Stimulated activated naive CD8-positive, alpha-beta T cell treated with anti-CD3 and anti-CD28 coated beads, Interleukin-15, Interleukin-2, amounts not matched to agents 100 ng/mL and 50 ng/mL, for 24 hours (primary cell): ENCODE measurements at regions not wholly inside any gene's neighbourhood (a gene's known extent, or its start where the extent isn't known, plus 50 kb on each side); places are given as distances from the start of the nearest gene placed in this dataset.
"Not testable (repeated sequence)": the region's sequence is repeated elsewhere in the genome, so short reads cannot be mapped to it uniquely, and the experiment has no call there.

Source experiments
- H3K27ac Mint-ChIP-seq: one replicate; pipeline ENCODE4 v1.8.0; 2021; ENCODE audit warnings: mild to moderate bottlenecking, mixed read lengths
- H3K27me3 Mint-ChIP-seq: one replicate; pipeline ENCODE4 v1.8.0; 2021; ENCODE audit warnings: mixed read lengths
- H3K36me3 Mint-ChIP-seq: one replicate; pipeline ENCODE4 v1.8.0; 2021; ENCODE audit warnings: low read depth, mixed read lengths
- H3K4me1 Mint-ChIP-seq: one replicate; pipeline ENCODE4 v1.8.0; 2021; ENCODE audit warnings: low read depth, mixed read lengths
- H3K4me3 Mint-ChIP-seq: one replicate; pipeline ENCODE4 v1.8.0; 2021; ENCODE audit warnings: mild to moderate bottlenecking, mixed read lengths
- H3K9me3 Mint-ChIP-seq: one replicate; pipeline ENCODE4 v1.8.0; 2021; ENCODE audit warnings: mixed read lengths

DNA sequence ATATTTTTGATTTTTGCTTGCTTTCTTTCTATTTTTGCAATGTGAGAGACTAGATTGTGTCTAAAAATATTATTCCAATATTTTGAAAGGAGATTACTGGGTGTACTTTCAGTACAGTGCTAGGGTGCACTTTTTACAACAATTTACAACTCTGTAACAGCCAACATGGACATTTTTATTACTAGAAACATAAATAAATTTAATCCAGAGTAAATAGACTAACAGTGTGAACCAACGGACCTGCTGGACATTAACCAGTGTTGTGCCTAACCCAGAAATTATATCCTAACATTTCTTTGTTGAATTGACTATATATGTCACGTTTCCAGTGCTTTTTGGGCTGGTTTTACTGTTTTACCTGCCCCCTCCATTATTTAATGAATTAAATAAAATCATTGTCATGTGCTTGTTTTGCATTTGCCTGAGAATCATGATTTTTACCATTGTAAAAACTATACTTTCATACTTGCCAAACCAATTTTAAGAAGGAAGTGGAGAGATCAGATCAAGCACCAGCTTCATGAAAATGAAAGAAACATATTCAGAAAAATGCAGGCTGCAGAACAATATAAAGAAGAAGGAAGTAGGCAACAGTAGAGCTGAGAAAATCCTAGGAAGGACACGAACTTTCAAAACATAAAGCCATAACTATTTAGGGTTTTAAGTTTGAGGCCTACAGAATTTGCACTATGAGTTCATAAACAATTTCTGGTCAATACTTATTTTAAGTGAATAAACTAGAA lies 400.8 kb upstream of the PIK3R1 start:
- peaks cover under 1% of the 10 kb centered on the region for H3K9me3 Mint-ChIP-seq
- H3K27me3 Mint-ChIP-seq = no peaks in the 10 kb centered on the region
- H3K4me1 Mint-ChIP-seq = no peaks in the 10 kb centered on the region
- H3K27ac Mint-ChIP-seq = no peak overlapping the region
- H3K4me3 Mint-ChIP-seq = no peak overlapping the region
- H3K36me3 Mint-ChIP-seq = no peaks in the 10 kb centered on the region

DNA sequence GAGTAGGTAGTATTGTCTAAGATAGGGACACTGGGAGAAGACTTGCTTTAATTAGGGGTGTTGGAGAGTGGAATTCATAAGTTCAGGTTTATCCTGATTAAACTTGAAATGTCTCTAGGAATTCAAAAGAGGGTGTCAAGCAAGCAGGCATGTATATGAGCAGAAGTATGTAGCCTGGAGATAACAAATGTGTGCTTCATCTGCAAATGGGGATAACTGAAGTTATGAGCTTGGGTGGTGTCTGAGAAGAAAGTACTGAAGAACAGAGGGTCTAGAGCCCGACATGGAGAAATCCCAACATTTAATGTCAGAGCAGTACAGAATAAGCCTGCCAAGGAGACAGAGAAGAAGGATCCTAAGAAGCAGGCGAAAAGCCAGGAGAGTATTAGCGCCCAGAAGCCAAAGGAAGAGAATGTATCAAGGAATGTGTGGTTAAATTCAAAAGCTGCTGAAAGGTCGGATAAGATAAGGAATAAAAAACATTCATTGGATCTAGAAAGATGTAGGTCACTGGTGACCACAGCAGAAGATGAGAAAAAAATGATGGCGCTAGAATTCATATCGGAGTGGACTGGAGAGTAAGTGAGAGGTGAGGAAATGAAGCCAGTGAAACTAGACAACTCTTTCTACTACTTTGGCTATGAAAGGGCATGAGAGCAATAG lies 401.5 kb upstream of the PIK3R1 start:
- Mint-ChIP-seq H3K4me3 (no peak overlapping the region), H3K27me3 (no peaks in the 10 kb centered on the region), H3K9me3 (no peaks in the 10 kb centered on the region), H3K36me3 (no peaks in the 10 kb centered on the region), H3K4me1 (no peaks in the 10 kb centered on the region), H3K27ac (no peak overlapping the region)

DNA sequence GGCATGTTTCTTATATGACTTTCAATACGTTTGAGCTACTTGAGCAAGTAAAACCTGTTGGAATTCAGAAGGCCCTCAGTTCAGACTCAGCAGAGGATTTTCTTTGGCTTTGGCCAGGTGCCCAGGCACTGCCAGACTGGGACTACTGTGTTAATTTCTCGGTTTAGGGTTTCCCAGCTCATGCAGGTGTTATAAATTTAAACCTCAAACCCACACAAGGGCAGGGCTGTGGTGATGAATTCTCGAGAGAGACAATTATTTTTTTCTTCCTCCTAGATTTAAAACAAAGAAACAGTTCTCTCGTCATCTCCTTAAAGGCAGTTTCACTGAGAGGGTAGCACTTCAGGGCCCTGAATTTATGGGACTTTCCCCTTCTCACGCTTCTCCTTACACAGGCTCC lies 406.0 kb upstream of the PIK3R1 start:
- Mint-ChIP-seq H3K27me3 (no peaks in the 10 kb centered on the region), H3K27ac (no peak overlapping the region), H3K4me3 (no peak overlapping the region), H3K4me1 (peaks cover 7% of the 10 kb centered on the region), H3K9me3 (no peaks in the 10 kb centered on the region), H3K36me3 (no peaks in the 10 kb centered on the region)

DNA sequence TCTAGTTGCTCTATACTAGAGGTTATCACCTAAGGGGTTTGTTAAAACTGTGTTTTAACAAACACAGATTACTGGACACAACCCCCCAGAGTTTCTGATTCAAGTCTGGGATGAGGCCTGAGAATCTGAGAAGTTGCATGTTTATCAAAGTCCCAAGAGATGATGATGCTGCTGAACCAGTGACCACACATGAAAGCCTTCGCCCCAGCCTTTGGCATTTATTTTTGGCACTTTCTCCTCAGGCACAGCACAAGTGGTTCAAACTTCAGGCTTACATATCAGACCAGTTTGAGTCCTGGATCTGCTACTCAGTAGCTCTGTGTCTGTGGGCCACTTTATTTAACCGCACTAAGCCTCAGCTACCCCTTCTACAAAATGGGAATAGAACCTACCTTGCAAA lies 407.2 kb upstream of the PIK3R1 start:
- H3K27ac Mint-ChIP-seq = no peak overlapping the region
- no peak overlapping the region for H3K4me3 Mint-ChIP-seq
- H3K36me3 Mint-ChIP-seq = no peaks in the 10 kb centered on the region
- H3K27me3 Mint-ChIP-seq = no peaks in the 10 kb centered on the region
- H3K4me1 Mint-ChIP-seq = peaks cover 7% of the 10 kb centered on the region
- H3K9me3 Mint-ChIP-seq = no peaks in the 10 kb centered on the region

DNA sequence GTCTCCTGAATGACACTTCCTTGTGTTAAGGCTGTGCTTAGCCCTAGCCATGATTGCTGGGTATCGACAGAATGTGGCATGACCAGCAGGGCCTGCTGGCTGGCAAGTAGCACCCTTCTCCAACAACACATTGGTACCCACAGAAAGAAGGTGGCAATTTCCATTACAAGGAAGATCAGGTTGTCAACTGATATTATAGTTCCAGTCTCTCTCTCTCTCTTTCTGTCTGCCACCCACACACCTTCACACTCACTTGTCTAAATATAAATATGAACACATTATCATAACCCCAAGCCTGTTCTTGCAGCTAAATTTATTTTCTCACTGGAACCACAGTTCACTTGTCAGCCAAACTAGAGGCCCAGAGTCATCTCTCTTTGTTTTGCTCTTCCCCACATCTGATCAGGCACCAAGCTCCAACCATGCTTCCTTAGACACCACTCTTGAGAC lies 408.1 kb upstream of the PIK3R1 start:
- Mint-ChIP-seq H3K27me3 (no peaks in the 10 kb centered on the region), H3K36me3 (no peaks in the 10 kb centered on the region), H3K4me1 (peaks cover 7% of the 10 kb centered on the region), H3K9me3 (no peaks in the 10 kb centered on the region), H3K4me3 (no peak overlapping the region), H3K27ac (peak overlapping the region; percentile 29)

DNA sequence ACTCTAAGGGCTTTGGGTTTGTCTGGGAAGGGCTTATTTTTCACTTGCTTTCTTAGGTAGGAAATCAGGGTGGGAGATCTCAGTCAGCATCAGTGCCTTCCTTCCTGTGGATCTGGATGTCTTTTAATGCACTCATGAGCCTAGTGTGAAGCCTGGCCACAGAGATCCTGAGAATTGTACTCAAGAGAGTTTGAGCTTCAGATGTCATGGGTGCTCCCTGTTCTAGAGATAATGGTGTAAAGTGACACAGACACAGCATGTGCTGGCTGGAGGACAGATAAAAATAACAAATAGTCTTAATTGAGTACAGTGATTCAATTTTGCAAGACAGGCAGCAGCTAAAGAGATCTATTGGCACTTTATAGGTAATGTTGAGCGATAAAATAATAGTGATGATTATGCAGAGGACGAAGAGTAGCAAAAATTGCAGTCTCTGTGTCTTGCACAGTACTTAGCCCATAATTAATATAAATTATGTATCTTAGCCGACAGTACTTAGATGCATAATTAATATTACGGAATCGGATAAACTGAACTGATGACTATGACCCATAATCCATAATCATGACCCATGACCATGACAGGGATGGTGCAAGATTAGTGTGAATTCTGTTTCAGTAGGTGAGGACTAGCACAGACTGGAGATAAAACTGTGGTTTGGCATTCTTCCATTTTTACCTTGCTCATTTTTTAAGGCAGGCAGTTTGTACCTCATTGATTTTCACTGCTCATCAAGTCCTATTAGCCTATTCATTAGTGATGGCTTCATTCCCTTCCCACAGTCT lies 408.7 kb upstream of the PIK3R1 start:
- no peaks in the 10 kb centered on the region for H3K36me3 Mint-ChIP-seq
- no peak overlapping the region for H3K27ac Mint-ChIP-seq
- H3K4me1 Mint-ChIP-seq = peaks cover 7% of the 10 kb centered on the region
- no peak overlapping the region for H3K4me3 Mint-ChIP-seq
- no peaks in the 10 kb centered on the region for H3K9me3 Mint-ChIP-seq
- no peaks in the 10 kb centered on the region for H3K27me3 Mint-ChIP-seq

DNA sequence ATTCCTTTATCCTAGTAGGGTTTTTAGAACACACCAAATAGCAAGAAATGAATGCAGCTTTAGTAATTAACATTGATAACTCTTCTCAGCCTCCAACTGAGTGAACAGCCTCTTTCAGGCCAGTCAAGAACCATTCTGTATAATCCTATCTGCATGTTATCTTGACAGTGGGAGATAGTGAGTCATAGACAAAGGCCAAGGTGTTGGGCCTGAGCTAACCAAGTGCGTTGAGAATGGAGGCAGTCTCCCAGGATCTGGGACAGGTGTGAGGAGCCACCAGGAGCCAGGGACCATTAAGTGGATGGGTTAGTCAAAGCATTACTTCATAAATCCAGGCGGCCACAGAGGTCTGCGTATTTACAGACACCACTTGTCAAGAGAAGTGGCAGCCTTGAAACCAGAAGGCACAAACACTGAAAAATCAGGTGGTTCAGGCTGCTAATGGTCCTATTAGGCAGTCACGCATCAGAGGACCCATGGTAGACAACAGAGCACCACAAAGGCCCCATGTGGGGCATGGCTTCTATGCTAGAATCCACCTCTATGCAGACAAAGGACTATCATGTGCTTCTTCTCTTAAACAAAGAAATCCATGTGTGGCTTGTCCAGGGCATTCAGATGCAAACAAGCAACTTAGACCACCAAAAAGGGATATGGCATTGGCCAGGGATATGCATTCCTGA lies 409.7 kb upstream of the PIK3R1 start:
- Mint-ChIP-seq H3K9me3 (no peaks in the 10 kb centered on the region), H3K4me1 (peaks cover 7% of the 10 kb centered on the region), H3K4me3 (no peak overlapping the region), H3K27me3 (no peaks in the 10 kb centered on the region), H3K27ac (no peak overlapping the region), H3K36me3 (no peaks in the 10 kb centered on the region)

DNA sequence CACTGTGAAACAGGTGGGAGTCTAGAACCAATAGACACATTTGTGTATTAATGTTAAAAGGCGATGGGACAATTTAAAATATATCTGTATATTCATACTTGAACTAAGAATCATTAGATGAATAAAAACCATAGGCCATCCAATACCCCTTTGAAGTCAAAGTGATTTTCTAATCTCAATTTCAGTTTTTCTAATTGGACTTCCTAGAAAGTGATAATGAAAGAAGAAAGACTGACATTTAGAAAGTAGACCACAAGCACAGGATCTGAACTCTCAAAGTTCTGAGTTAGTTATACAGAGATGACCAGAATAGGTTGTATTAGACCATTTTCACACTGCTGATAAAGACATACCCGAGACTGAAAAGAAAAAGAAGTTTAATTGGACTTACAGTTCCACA lies 412.8 kb upstream of the PIK3R1 start:
- Mint-ChIP-seq H3K9me3 (peaks cover 6% of the 10 kb centered on the region), H3K4me1 (peaks cover 6% of the 10 kb centered on the region), H3K27ac (no peak overlapping the region), H3K27me3 (no peaks in the 10 kb centered on the region), H3K36me3 (no peaks in the 10 kb centered on the region), H3K4me3 (no peak overlapping the region)

DNA sequence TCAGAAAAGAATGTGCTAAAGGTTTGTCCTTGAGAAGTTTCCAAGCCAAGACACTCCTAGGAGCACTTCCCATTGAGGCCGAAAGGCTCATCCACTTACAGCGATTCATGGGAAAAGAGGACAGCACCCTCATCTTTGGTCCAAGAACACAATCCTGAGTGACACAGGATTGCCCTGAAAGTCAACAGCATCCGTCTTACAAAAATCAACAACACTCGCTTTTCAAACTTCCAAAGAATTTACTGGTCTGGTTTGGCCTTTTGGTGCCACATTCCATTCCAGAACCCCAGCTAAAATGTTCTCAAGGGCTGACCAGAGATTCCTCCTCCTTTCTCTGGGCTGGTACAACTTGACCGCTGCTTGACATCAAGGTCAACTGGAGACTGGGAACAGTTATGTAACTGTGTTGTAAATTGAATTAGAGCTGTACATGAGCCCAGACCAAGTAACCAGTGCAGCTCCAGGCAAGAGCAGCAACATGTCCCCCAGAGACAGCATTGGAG lies 415.8 kb upstream of the PIK3R1 start:
- Mint-ChIP-seq H3K36me3 (no peaks in the 10 kb centered on the region), H3K4me1 (no peaks in the 10 kb centered on the region), H3K27ac (no peak overlapping the region), H3K9me3 (peaks cover 6% of the 10 kb centered on the region), H3K27me3 (no peaks in the 10 kb centered on the region), H3K4me3 (no peak overlapping the region)

DNA sequence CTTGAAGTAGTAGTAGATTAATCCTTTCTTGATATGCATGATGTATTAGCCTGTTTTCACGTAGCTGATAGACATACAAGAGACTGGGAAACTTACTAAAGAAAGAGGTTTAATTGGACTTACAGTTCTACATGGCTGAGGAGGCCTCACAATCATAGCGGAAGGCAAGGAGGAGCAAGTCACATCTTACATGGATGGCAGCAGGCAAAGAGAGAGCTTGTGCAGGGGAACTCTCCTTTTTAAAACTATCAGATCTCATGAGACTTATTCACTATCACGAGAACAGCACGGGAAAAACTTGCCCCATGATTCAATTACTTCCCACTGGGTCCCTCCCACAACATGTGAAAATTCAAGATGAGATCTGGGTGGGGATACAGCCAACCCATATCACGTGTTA lies 417.1 kb upstream of the PIK3R1 start:
- H3K27me3 Mint-ChIP-seq, H3K36me3 Mint-ChIP-seq, H3K4me1 Mint-ChIP-seq, H3K4me3 Mint-ChIP-seq, H3K9me3 Mint-ChIP-seq, H3K27ac Mint-ChIP-seq: not testable (repeated sequence)

DNA sequence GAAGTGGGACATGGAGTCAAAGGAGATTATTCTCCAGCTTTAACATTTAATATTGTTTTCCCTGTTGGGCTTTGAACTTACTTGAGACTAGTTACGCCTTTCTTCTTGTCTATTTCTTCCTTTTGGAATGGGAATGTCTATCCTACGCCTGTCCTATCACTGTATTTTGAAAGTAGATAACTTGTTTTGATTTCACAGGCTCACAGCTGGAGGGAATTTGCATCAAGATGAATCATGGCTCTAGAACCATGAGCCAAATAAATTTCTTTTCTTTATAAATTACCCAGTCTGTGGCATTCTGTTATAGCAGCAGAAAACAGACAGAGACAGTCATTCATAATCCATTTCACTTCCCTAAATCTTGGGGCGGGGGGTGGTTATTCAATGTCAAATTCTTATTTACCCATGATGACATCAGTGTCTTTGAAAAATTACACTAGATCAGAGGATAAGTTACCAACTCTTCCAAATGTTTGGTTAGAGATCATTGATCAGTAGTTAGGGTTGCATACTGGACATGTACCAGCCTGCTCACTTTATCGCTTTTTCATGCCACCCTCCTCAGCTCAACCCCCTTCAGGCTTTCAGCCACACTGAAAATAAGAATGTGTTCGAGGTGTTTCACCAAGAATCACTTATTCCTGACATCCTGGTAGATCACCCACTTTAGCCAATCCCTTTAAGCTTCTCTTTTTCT lies 419.6 kb upstream of the PIK3R1 start:
- no peaks in the 10 kb centered on the region for H3K27me3 Mint-ChIP-seq
- H3K9me3 Mint-ChIP-seq = peaks cover 6% of the 10 kb centered on the region
- no peak overlapping the region for H3K27ac Mint-ChIP-seq
- H3K4me1 Mint-ChIP-seq = no peaks in the 10 kb centered on the region
- no peak overlapping the region for H3K4me3 Mint-ChIP-seq
- H3K36me3 Mint-ChIP-seq = no peaks in the 10 kb centered on the region

DNA sequence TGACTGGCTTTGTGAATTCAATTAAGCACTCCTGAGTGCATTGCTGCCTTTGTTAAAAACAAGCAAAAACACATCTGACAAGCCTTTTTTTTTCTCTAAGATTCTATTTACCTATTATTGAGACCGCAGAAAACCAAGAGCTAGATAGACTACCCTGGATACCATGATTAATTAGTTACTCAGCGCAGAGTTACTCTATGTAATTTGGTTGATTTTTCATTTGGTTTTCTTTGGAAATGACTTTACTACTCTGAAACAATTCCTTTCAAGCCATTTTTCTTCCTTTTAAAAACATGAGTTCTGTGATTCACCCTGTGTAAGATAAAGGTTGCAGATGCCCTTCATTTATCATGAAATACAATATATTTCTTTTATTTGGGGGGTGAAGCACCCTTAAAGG lies 421.6 kb upstream of the PIK3R1 start:
- Mint-ChIP-seq H3K27ac (no peak overlapping the region), H3K4me3 (no peak overlapping the region), H3K27me3 (no peaks in the 10 kb centered on the region), H3K4me1 (no peaks in the 10 kb centered on the region), H3K36me3 (no peaks in the 10 kb centered on the region), H3K9me3 (peaks cover 6% of the 10 kb centered on the region)

DNA sequence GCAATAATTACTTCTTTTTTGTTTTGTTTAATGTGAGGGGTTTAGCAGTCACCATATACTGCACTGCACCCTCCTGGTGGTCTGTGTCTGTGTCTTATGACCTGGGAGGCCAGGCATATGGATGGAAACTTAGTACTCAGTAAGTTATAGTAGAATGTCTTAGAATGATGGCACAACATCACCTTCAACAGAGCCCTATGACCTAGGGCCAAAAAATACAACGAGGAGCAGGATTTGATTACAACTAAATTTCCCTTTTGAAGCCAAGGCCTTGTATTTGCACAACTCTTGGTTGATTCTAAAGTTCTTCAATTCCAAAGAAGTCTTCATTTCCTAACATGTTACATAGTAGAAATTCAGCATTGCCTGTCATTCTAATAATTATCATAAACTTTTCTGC lies 422.1 kb upstream of the PIK3R1 start:
- Mint-ChIP-seq H3K4me1 (no peaks in the 10 kb centered on the region), H3K27ac (no peak overlapping the region), H3K36me3 (no peaks in the 10 kb centered on the region), H3K4me3 (no peak overlapping the region), H3K27me3 (no peaks in the 10 kb centered on the region), H3K9me3 (peaks cover 2% of the 10 kb centered on the region)

DNA sequence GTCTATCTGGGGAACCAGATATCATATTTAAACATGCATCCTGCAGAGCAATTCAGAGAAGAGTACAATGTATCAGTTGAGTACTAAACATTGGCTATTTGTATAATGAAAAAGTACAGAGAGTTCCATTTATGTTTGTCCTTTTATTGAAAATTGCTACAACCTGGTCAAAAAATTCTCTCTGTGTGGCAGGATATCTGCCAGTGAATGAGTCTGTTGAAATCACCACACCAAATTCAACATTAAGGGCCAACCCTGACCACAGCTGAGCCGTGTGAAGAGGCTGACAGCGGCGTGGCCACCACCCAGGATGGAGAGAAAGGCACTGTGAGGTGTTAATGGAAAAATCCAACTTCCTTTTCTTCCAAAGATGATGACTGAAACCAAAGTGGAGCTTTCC lies 422.7 kb upstream of the PIK3R1 start:
- Mint-ChIP-seq H3K9me3 (no peaks in the 10 kb centered on the region), H3K4me3 (no peak overlapping the region), H3K27me3 (no peaks in the 10 kb centered on the region), H3K4me1 (no peaks in the 10 kb centered on the region), H3K27ac (no peak overlapping the region), H3K36me3 (no peaks in the 10 kb centered on the region)
